CD8-positive, alpha-beta memory T cell (primary cell): ENCODE measurements at regions not wholly inside any gene's neighbourhood (a gene's known extent, or its start where the extent isn't known, plus 50 kb on each side); places are given as distances from the start of the nearest gene placed in this dataset.

Experiments
- CTCF ChIA-PET: fragments of 350-600 bp; sonication (Branson Sonifier 250); formaldehyde crosslinking; loops from one replicate; lab custom pipeline; 2021; ENCODE audit warnings: antibody characterized with exemption; lab: Charles Lee
- POLR2A ChIA-PET: fragments of 350-600 bp; sonication (Branson Sonifier 250); formaldehyde crosslinking; loops from one replicate; lab custom pipeline; 2021; ENCODE audit warnings: antibody characterized with exemption; lab: Charles Lee
- DNase-seq, 5 donors: peaks; one replicate each; pipeline versions ENCODE4 v3.0.0 to v3.0.0-alpha.2; 2020 to 2022; ENCODE audit warnings: mixed read lengths in 1 of 5
- H3K27ac ChIP-seq: one replicate; pipeline ENCODE4 v1.7.0; 2013; ENCODE audit warnings: low read depth, mild to moderate bottlenecking, low read length, moderate library complexity
- H3K27me3 ChIP-seq: 2 replicates; pipeline ENCODE4 v1.7.0; 2013; ENCODE audit warnings: low read length, mild to moderate bottlenecking; ENCODE audit not compliant: insufficient read depth, poor library complexity, severe bottlenecking
- H3K36me3 ChIP-seq: 2 replicates; pipeline ENCODE4 v1.7.0; 2013; ENCODE audit warnings: mild to moderate bottlenecking, low read length, moderate library complexity; ENCODE audit not compliant: insufficient read depth
- H3K4me1 ChIP-seq: 2 replicates; pipeline ENCODE4 v1.7.0; 2013; ENCODE audit warnings: mild to moderate bottlenecking, low read length, moderate library complexity; ENCODE audit not compliant: insufficient read depth
- H3K4me3 ChIP-seq: 2 replicates; pipeline ENCODE4 v1.7.0; 2013; ENCODE audit warnings: mild to moderate bottlenecking, low read length
- H3K9me3 ChIP-seq: 2 replicates; pipeline ENCODE4 v1.7.0; 2013; ENCODE audit warnings: mild to moderate bottlenecking, low read length
- H3K27ac Mint-ChIP-seq, 8 donors: one replicate each; pipeline ENCODE4 v1.8.0; 2020 to 2021; ENCODE audit warnings: mixed read lengths in 8 of 8, mild to moderate bottlenecking in 6 of 8, inconsistent platforms in 3 of 8, moderate library complexity in 3 of 8
- H3K27me3 Mint-ChIP-seq, 2 donors: one replicate each; pipeline ENCODE4 v1.8.0; 2020 to 2021; ENCODE audit warnings: mixed read lengths in 2 of 2, mild to moderate bottlenecking in 1 of 2, moderate library complexity in 1 of 2
- H3K36me3 Mint-ChIP-seq, 3 donors: one replicate each; pipeline ENCODE4 v1.8.0; 2020 to 2021; ENCODE audit warnings: mixed read lengths in 3 of 3, inconsistent platforms in 1 of 3, mild to moderate bottlenecking in 1 of 3
- H3K4me1 Mint-ChIP-seq, 3 donors: one replicate each; pipeline ENCODE4 v1.8.0; 2020 to 2021; ENCODE audit warnings: mixed read lengths in 3 of 3, inconsistent platforms in 1 of 3, mild to moderate bottlenecking in 1 of 3
- H3K4me3 Mint-ChIP-seq, 7 donors: one replicate each; pipeline ENCODE4 v1.8.0; 2020 to 2021; ENCODE audit warnings: mixed read lengths in 7 of 7, mild to moderate bottlenecking in 6 of 7, moderate library complexity in 4 of 7, inconsistent platforms in 2 of 7
- H3K9me3 Mint-ChIP-seq, 5 donors: one replicate each; pipeline ENCODE4 v1.8.0; 2020 to 2022; ENCODE audit warnings: mixed read lengths in 5 of 5, mild to moderate bottlenecking in 3 of 5, moderate library complexity in 2 of 5, inconsistent platforms in 1 of 5

- Histone ChIP-seq H3K4me3 (no peak overlapping the region), H3K36me3 (no peaks in the 10 kb centered on the region), H3K4me1 (no peaks in the 10 kb centered on the region), H3K9me3 (no peaks in the 10 kb centered on the region), H3K27ac (no peak overlapping the region), H3K27me3 (no peaks in the 10 kb centered on the region)
- CTCF ChIA-PET = no interaction called here
- Mint-ChIP-seq H3K27ac (no peak overlapping the region), H3K27me3 (no peaks in the 10 kb centered on the region), H3K4me3 (no peak overlapping the region), H3K36me3 (peaks cover 0 to 7% (median 4%) of the 10 kb centered on the region in 3 donors), H3K9me3 (no peaks in the 10 kb centered on the region), H3K4me1 (peaks cover 0 to 13% (median 10%) of the 10 kb centered on the region in 3 donors)
- no peak for DNase-seq
- POLR2A ChIA-PET = no interaction called here
Observed at GRCh38 chr7:136174477-136175125, 197.4 kb upstream of the MTPN start.

- Histone ChIP-seq H3K4me1 (no peaks in the 10 kb centered on the region), H3K36me3 (no peaks in the 10 kb centered on the region), H3K4me3 (no peak overlapping the region), H3K9me3 (no peaks in the 10 kb centered on the region), H3K27me3 (no peaks in the 10 kb centered on the region), H3K27ac (no peak overlapping the region)
- Mint-ChIP-seq H3K27ac (peak overlapping the region in 1 of 8 donors; percentile 33), H3K36me3 (peaks cover 0 to 7% (median 2%) of the 10 kb centered on the region in 3 donors), H3K4me3 (no peak overlapping the region), H3K27me3 (no peaks in the 10 kb centered on the region), H3K9me3 (no peaks in the 10 kb centered on the region), H3K4me1 (peaks cover 0 to 7% (median 4%) of the 10 kb centered on the region in 3 donors)
- ChIA-PET CTCF (no interaction called here), POLR2A (no interaction called here)
- no peak for DNase-seq
Observed at GRCh38 chr7:136173874-136174273, 196.7 kb upstream of the MTPN start.

- H3K27me3 Mint-ChIP-seq = no peaks in the 10 kb centered on the region
- Histone ChIP-seq H3K36me3 (no peaks in the 10 kb centered on the region), H3K27me3 (no peaks in the 10 kb centered on the region), H3K4me3 (no peak overlapping the region), H3K4me1 (no peaks in the 10 kb centered on the region), H3K27ac (no peak overlapping the region), H3K9me3 (no peaks in the 10 kb centered on the region)
- H3K36me3 Mint-ChIP-seq = no peaks in the 10 kb centered on the region
- POLR2A ChIA-PET = no interaction called here
- H3K27ac Mint-ChIP-seq = no peak overlapping the region
- H3K4me1 Mint-ChIP-seq = peaks cover 0 to 6% (median 0%) of the 10 kb centered on the region in 3 donors
- no peak overlapping the region for H3K4me3 Mint-ChIP-seq
- no peaks in the 10 kb centered on the region for H3K9me3 Mint-ChIP-seq
- no peak for DNase-seq
- CTCF ChIA-PET = no interaction called here
Observed at GRCh38 chr7:136171233-136171632, 194.1 kb upstream of the MTPN start.

- Histone ChIP-seq H3K4me3 (no peak overlapping the region), H3K36me3 (no peaks in the 10 kb centered on the region), H3K27me3 (no peaks in the 10 kb centered on the region), H3K4me1 (no peaks in the 10 kb centered on the region), H3K9me3 (no peaks in the 10 kb centered on the region), H3K27ac (no peak overlapping the region)
- ChIA-PET CTCF (no interaction called here), POLR2A (no interaction called here)
- Mint-ChIP-seq H3K9me3 (no peaks in the 10 kb centered on the region), H3K27me3 (no peaks in the 10 kb centered on the region), H3K4me1 (no peaks in the 10 kb centered on the region), H3K36me3 (peaks cover 0 to 2% (median 0%) of the 10 kb centered on the region in 3 donors), H3K27ac (no peak overlapping the region), H3K4me3 (no peak overlapping the region)
- no peak for DNase-seq
Observed at GRCh38 chr7:136168821-136169220, 191.7 kb upstream of the MTPN start.

GRCh38 chr7:136167991-136168390, 190.8 kb upstream of the MTPN start:
- Histone ChIP-seq H3K4me3 (no peak overlapping the region), H3K27ac (no peak overlapping the region), H3K9me3 (no peaks in the 10 kb centered on the region), H3K27me3 (no peaks in the 10 kb centered on the region), H3K36me3 (no peaks in the 10 kb centered on the region), H3K4me1 (no peaks in the 10 kb centered on the region)
- no peaks in the 10 kb centered on the region for H3K4me1 Mint-ChIP-seq
- POLR2A ChIA-PET = no interaction called here
- CTCF ChIA-PET = no interaction called here
- H3K36me3 Mint-ChIP-seq = peaks cover 0 to 4% (median 0%) of the 10 kb centered on the region in 3 donors
- H3K9me3 Mint-ChIP-seq = no peaks in the 10 kb centered on the region
- no peak overlapping the region for H3K27ac Mint-ChIP-seq
- DNase-seq = no peak
- no peak overlapping the region for H3K4me3 Mint-ChIP-seq
- no peaks in the 10 kb centered on the region for H3K27me3 Mint-ChIP-seq

- DNase-seq = no peak
- no peaks in the 10 kb centered on the region for H3K9me3 ChIP-seq
- no peak overlapping the region for H3K4me3 Mint-ChIP-seq
- H3K27me3 Mint-ChIP-seq = no peaks in the 10 kb centered on the region
- no peaks in the 10 kb centered on the region for H3K4me1 ChIP-seq
- no peaks in the 10 kb centered on the region for H3K4me1 Mint-ChIP-seq
- H3K27ac Mint-ChIP-seq = no peak overlapping the region
- H3K36me3 Mint-ChIP-seq = peaks cover 0 to 16% (median 0%) of the 10 kb centered on the region in 3 donors
- H3K27ac ChIP-seq = no peak overlapping the region
- ChIA-PET CTCF (interaction anchor here (1.6 kb wide), 1 partner anchor 51 kb away, joined by 3 read pairs; no protein-coding TSS in a partner anchor), POLR2A (no interaction called here)
- H3K27me3 ChIP-seq = no peaks in the 10 kb centered on the region
- H3K4me3 ChIP-seq = no peak overlapping the region
- no peaks in the 10 kb centered on the region for H3K9me3 Mint-ChIP-seq
- no peaks in the 10 kb centered on the region for H3K36me3 ChIP-seq
Observed at GRCh38 chr7:136166521-136166920, 189.4 kb upstream of the MTPN start.

GRCh38 chr7:136163340-136163801, 186.2 kb upstream of the MTPN start:
- Histone ChIP-seq H3K27me3 (no peaks in the 10 kb centered on the region), H3K27ac (no peak overlapping the region), H3K4me1 (no peaks in the 10 kb centered on the region), H3K9me3 (no peaks in the 10 kb centered on the region), H3K4me3 (no peak overlapping the region), H3K36me3 (no peaks in the 10 kb centered on the region)
- no peaks in the 10 kb centered on the region for H3K4me1 Mint-ChIP-seq
- no peak for DNase-seq
- H3K36me3 Mint-ChIP-seq = peaks cover 0 to 27% (median 0%) of the 10 kb centered on the region in 3 donors
- no peaks in the 10 kb centered on the region for H3K27me3 Mint-ChIP-seq
- ChIA-PET CTCF (no interaction called here), POLR2A (no interaction called here)
- peaks cover 0 to 3% (median 0%) of the 10 kb centered on the region in 5 donors for H3K9me3 Mint-ChIP-seq
- no peak overlapping the region for H3K27ac Mint-ChIP-seq
- H3K4me3 Mint-ChIP-seq = no peak overlapping the region

GRCh38 chr7:136150311-136150710, 173.2 kb upstream of the MTPN start:
- no peaks in the 10 kb centered on the region for H3K4me1 Mint-ChIP-seq
- DNase-seq = no peak
- peak overlapping the region in 1 of 8 donors; percentile 29 for H3K27ac Mint-ChIP-seq
- H3K36me3 Mint-ChIP-seq = peaks cover 0 to 23% (median 7%) of the 10 kb centered on the region in 3 donors
- CTCF ChIA-PET = no interaction called here
- no peaks in the 10 kb centered on the region for H3K36me3 ChIP-seq
- H3K4me1 ChIP-seq = no peaks in the 10 kb centered on the region
- H3K9me3 ChIP-seq = no peaks in the 10 kb centered on the region
- no peaks in the 10 kb centered on the region for H3K27me3 ChIP-seq
- H3K4me3 Mint-ChIP-seq = no peak overlapping the region
- POLR2A ChIA-PET = no interaction called here
- H3K27ac ChIP-seq = no peak overlapping the region
- no peak overlapping the region for H3K4me3 ChIP-seq
- H3K27me3 Mint-ChIP-seq = peaks cover 0 to 3% of the 10 kb centered on the region in 2 donors
- peaks cover 0 to 2% (median 0%) of the 10 kb centered on the region in 5 donors for H3K9me3 Mint-ChIP-seq
